Endothelial cell of umbilical vein (primary cell): ENCODE measurements at regions not wholly inside any gene's neighbourhood (a gene's known extent, or its start where the extent isn't known, plus 50 kb on each side); places are given as distances from the start of the nearest gene placed in this dataset.

Experiments used
- BruUV-seq: library from RNA; stranded (reverse); fragments of 400-500 nt; replicated peaks from 2 replicates; lab custom pipeline; 2021; lab: Mats Ljungman, UMichigan
- CTCF ChIA-PET: fragments of 300-600, 350-600 bp; sonication (Branson Sonifier 250); formaldehyde crosslinking; loops from one replicate; lab custom pipeline; 2021; ENCODE audit warnings: antibody characterized with exemption, inconsistent platforms; lab: Charles Lee
- POLR2A ChIA-PET: fragments of 300-600, 350-600 bp; sonication (Branson Sonifier 250); formaldehyde crosslinking; loops from one replicate; lab custom pipeline; 2021; ENCODE audit warnings: antibody characterized with exemption, inconsistent platforms; lab: Charles Lee
- DNase-seq: peaks from one replicate; pipeline ENCODE4 v3.0.0-alpha.2; 2011; ENCODE audit warnings: low read depth, low spot score
- FAIRE-seq: peaks from 2 replicates; lab custom pipeline; 2011; peaks lifted over from hg19 to GRCh38; lab: Jason Lieb, UNC
- H2AFZ ChIP-seq: 2 replicates; pipeline ENCODE4 v1.6.0; 2012; ENCODE audit warnings: low read depth, low read length, control low read depth, inconsistent platforms
- H3K27ac ChIP-seq: 2 replicates; pipeline ENCODE4 v1.5.1; 2011; ENCODE audit warnings: low read depth, mild to moderate bottlenecking, control low read depth, low read length, moderate library complexity; ENCODE audit not compliant: insufficient read depth
- H3K27me3 ChIP-seq, 2 experiments: 2 replicates each; pipeline versions ENCODE4 v1.6.0 to v1.6.1; 2011; ENCODE audit warnings: low read length in 2 of 2, mixed read lengths in 1 of 2; ENCODE audit not compliant: control insufficient read depth in 2 of 2, insufficient read depth in 2 of 2
- H3K36me3 ChIP-seq, 2 experiments: 2 replicates in 1 of 2; 3 replicates in 1 of 2; pipeline ENCODE4 v1.5.1; 2011; ENCODE audit warnings: low read length in 2 of 2, mild to moderate bottlenecking in 1 of 2, moderate library complexity in 1 of 2; ENCODE audit not compliant: control insufficient read depth in 2 of 2, insufficient read depth in 2 of 2; ENCODE audit errors: extremely low read depth in 1 of 2
- H3K4me1 ChIP-seq: 3 replicates; pipeline ENCODE4 v1.5.1; 2011; ENCODE audit warnings: mild to moderate bottlenecking, low read length; ENCODE audit not compliant: control insufficient read depth, insufficient read depth; ENCODE audit errors: extremely low read depth
- H3K4me2 ChIP-seq: 2 replicates; pipeline ENCODE4 v1.6.1; 2011; ENCODE audit warnings: low read length, control low read depth, mixed read lengths; ENCODE audit not compliant: insufficient read depth
- H3K4me3 ChIP-seq, 3 experiments: fragments of 200-600 bp in 1 of 3; sonication (generic), shearing (Covaris generic) in 1 of 3; replicated peaks in 1 of 3; 2 replicates each; pipeline ENCODE4 v1.5.1; 2011 to 2016; ENCODE audit warnings: control low read depth in 3 of 3, low read length in 3 of 3, mild to moderate bottlenecking in 2 of 3, inconsistent platforms in 1 of 3, low read depth in 1 of 3, moderate library complexity in 1 of 3; ENCODE audit not compliant: insufficient read depth in 1 of 3
- H3K79me2 ChIP-seq: 2 replicates; pipeline ENCODE4 v1.6.0; 2012; ENCODE audit warnings: low read length, inconsistent platforms; ENCODE audit not compliant: control insufficient read depth, insufficient read depth
- H3K9ac ChIP-seq: replicated peaks from 2 replicates; pipeline ENCODE3; 2011; ENCODE audit warnings: low read length, control low read depth; ENCODE audit not compliant: insufficient read depth; ENCODE audit errors: extremely low read depth
- H3K9me1 ChIP-seq: replicated peaks from 3 replicates; pipeline ENCODE4 v1.6.0; 2011; ENCODE audit warnings: mild to moderate bottlenecking, low read length; ENCODE audit not compliant: control insufficient read depth, insufficient read depth; ENCODE audit errors: extremely low read depth
- H3K9me3 ChIP-seq: replicated peaks from 2 replicates; pipeline ENCODE4 v1.5.1; 2012; ENCODE audit warnings: low read length, inconsistent platforms; ENCODE audit not compliant: control insufficient read depth, insufficient read depth
- H4K20me1 ChIP-seq: replicated peaks from 2 replicates; pipeline ENCODE3; 2011; ENCODE audit warnings: mild to moderate bottlenecking, low read length; ENCODE audit not compliant: control insufficient read depth, insufficient read depth; ENCODE audit errors: extremely low read depth
- EZH2 ChIP-seq: IDR thresholded peaks from 2 replicates; pipeline ENCODE4 v1.6.1; 2012; ENCODE audit warnings: borderline replicate concordance, low read depth, mild to moderate bottlenecking, moderate library complexity, low read length, inconsistent platforms; ENCODE audit not compliant: severe bottlenecking
- FOS ChIP-seq: IDR thresholded peaks from 2 replicates; pipeline ENCODE4 v1.6.1; 2011; ENCODE audit warnings: mild to moderate bottlenecking, low read length, moderate library complexity, borderline replicate concordance; ENCODE audit not compliant: insufficient read depth
- GATA2 ChIP-seq: IDR thresholded peaks from 2 replicates; pipeline ENCODE4 v1.7.0; 2011; ENCODE audit warnings: low read depth, mild to moderate bottlenecking, moderate library complexity, mixed read lengths, low read length; ENCODE audit not compliant: insufficient read length, insufficient read depth
- JUN ChIP-seq: IDR thresholded peaks from 2 replicates; pipeline ENCODE4 v1.6.1; 2011; ENCODE audit warnings: borderline replicate concordance, low read depth; ENCODE audit not compliant: insufficient read length, insufficient read depth
- MAX ChIP-seq: IDR thresholded peaks from 2 replicates; pipeline ENCODE4 v1.6.1; 2011; ENCODE audit not compliant: insufficient read depth, insufficient read length
- MYC ChIP-seq: IDR thresholded peaks from one replicate; pipeline ENCODE4 v1.6.1; 2011; ENCODE audit warnings: mild to moderate bottlenecking, low read depth, low read length
- POLR2A ChIP-seq: IDR thresholded peaks from 2 replicates; pipeline ENCODE4 v1.6.1; 2012; ENCODE audit warnings: low read depth, mild to moderate bottlenecking, control low read depth, low read length
- dilution Hi-C: fragments of 300-500 bp; cut with MboI; formaldehyde crosslinking; loops from one replicate; pipeline ENCODE4 v1.15.0; 2019; ENCODE audit warnings: low sequenced_read_pairs; ENCODE audit not compliant: extremely low pct_ligation_motif_present
- intact Hi-C: fragments of 100-400 bp; cut with micrococcal nuclease; formaldehyde crosslinking; loops from one replicate; pipeline ENCODE4 v1.10.0; 2022
- TF ChIP-seq, protein P1 (sequence below), 2 donors: IDR thresholded peaks; 1 replicate in 1 of 2; 2 replicates in 1 of 2; pipeline ENCODE4 v1.5.1; 2011; ENCODE audit warnings: low read length in 2 of 2, mild to moderate bottlenecking in 2 of 2, moderate library complexity in 2 of 2, control low read depth in 1 of 2, inconsistent platforms in 1 of 2, low read depth in 1 of 2; ENCODE audit not compliant: insufficient read depth in 1 of 2; ENCODE audit errors: extremely low read depth in 1 of 2

DNA sequence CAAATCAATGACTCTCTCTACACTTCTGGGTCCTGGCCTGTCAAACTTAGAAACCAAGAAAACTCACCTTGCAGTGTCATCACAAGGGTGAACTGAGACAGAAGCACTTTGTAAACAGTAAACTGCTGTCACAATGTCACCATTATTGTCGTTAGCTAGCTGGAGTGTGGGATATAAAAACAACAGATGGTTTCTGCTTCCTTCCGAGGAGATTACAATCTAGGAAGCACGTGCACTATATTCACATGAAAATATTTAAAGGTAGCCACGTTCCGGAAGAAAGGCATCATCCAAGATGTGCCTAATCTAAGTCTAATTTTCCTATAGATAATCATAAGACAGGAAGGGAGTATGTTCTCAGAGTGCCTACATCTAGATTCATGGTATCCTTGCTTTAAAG is 64.7 kb upstream of the ACSL1 start:
- no peak for DNase-seq
- dilution Hi-C loops (no loop called here), intact Hi-C loops (no loop called here)

GRCh38 chr4:184891816-184892397 is 66.1 kb upstream of the ACSL1 start:
- no peak for FAIRE-seq

More for the DNA sequence above, 64.7 kb upstream of the ACSL1 start:
- Histone ChIP-seq H3K36me3 (no peaks in the 10 kb centered on the region), H3K4me2 (no peak overlapping the region), H3K4me3 (no peak overlapping the region), H3K9me1 (no peaks in the 10 kb centered on the region), H4K20me1 (no peaks in the 10 kb centered on the region), H3K9me3 (no peaks in the 10 kb centered on the region), H3K27ac (no peak overlapping the region), H3K4me1 (no peaks in the 10 kb centered on the region), H3K27me3 (no peaks in the 10 kb centered on the region), H2AFZ (no peak overlapping the region), H3K79me2 (no peaks in the 10 kb centered on the region), H3K9ac (no peak overlapping the region)
- no peak for TF ChIP-seq MYC
- no peak for TF ChIP-seq GATA2
- no peak for TF ChIP-seq POLR2A
- no peak for TF ChIP-seq EZH2
- TF ChIP-seq FOS, result no peak
- FAIRE-seq, result no peak
- ChIA-PET CTCF (no interaction called here), POLR2A (no interaction called here)
- BruUV-seq, result no TSS peak

More at GRCh38 chr4:184891816-184892397, 66.1 kb upstream of the ACSL1 start:
- Histone ChIP-seq H2AFZ (no peak overlapping the region), H3K4me1 (no peaks in the 10 kb centered on the region), H3K4me3 (no peak overlapping the region), H4K20me1 (no peaks in the 10 kb centered on the region), H3K27ac (no peak overlapping the region), H3K36me3 (no peaks in the 10 kb centered on the region), H3K79me2 (no peaks in the 10 kb centered on the region), H3K9ac (no peak overlapping the region), H3K27me3 (no peaks in the 10 kb centered on the region), H3K9me3 (no peaks in the 10 kb centered on the region), H3K4me2 (no peak overlapping the region), H3K9me1 (no peaks in the 10 kb centered on the region)
- CTCF ChIA-PET, result interaction anchor here (0.6 kb wide), 1 partner anchor 20 kb away, joined by 3 read pairs; no protein-coding TSS in a partner anchor
- no peak for DNase-seq
- TF ChIP-seq, protein P1, sequence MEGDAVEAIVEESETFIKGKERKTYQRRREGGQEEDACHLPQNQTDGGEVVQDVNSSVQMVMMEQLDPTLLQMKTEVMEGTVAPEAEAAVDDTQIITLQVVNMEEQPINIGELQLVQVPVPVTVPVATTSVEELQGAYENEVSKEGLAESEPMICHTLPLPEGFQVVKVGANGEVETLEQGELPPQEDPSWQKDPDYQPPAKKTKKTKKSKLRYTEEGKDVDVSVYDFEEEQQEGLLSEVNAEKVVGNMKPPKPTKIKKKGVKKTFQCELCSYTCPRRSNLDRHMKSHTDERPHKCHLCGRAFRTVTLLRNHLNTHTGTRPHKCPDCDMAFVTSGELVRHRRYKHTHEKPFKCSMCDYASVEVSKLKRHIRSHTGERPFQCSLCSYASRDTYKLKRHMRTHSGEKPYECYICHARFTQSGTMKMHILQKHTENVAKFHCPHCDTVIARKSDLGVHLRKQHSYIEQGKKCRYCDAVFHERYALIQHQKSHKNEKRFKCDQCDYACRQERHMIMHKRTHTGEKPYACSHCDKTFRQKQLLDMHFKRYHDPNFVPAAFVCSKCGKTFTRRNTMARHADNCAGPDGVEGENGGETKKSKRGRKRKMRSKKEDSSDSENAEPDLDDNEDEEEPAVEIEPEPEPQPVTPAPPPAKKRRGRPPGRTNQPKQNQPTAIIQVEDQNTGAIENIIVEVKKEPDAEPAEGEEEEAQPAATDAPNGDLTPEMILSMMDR (IDR thresholded peaks at IDR 0.05; ENCODE audit: extremely low read depth in 1 of 2, insufficient read depth in 1 of 2, low read depth in 1 of 2, low read length in 2 of 2), result no peak
- no peak for TF ChIP-seq JUN
- TF ChIP-seq POLR2A, result no peak
- no peak for TF ChIP-seq EZH2
- no peak for TF ChIP-seq MYC
- TF ChIP-seq FOS, result no peak
- no peak for TF ChIP-seq MAX
- intact Hi-C loops, result no loop called here
- dilution Hi-C loops, result no loop called here
- BruUV-seq, result no TSS peak
- POLR2A ChIA-PET, result no interaction called here
